PFSK-1 (cell line): ENCODE measurements at regions not wholly inside any gene's neighbourhood (a gene's known extent, or its start where the extent isn't known, plus 50 kb on each side); places are given as distances from the start of the nearest gene placed in this dataset.

Experiments
- FOXP2 ChIP-seq: optimal IDR thresholded peaks from 2 replicates; pipeline ENCODE3; 2011; ENCODE audit warnings: borderline replicate concordance, control low read depth, inconsistent platforms; ENCODE audit not compliant: insufficient read depth; ENCODE audit errors: extremely low read length, extremely low read depth
- POLR2AphosphoS5 ChIP-seq: IDR thresholded peaks from 2 replicates; pipeline ENCODE4 v1.6.1; 2012; ENCODE audit warnings: low read depth, mild to moderate bottlenecking, control low read depth, low read length, moderate library complexity
- SIN3A ChIP-seq: IDR thresholded peaks from 2 replicates; pipeline ENCODE4 v1.6.1; 2012; ENCODE audit warnings: mild to moderate bottlenecking, low read length, moderate library complexity, borderline replicate concordance; ENCODE audit not compliant: insufficient read depth
- TAF1 ChIP-seq: IDR thresholded peaks from 2 replicates; pipeline ENCODE4 v1.6.1; 2012; ENCODE audit warnings: low read length, control low read depth, borderline replicate concordance; ENCODE audit not compliant: insufficient read depth
- TF ChIP-seq, protein P1 (sequence below), 2 experiments: IDR thresholded peaks; 2 replicates each; pipeline versions ENCODE4 v1.6.1 to v1.8.0; 2011 to 2012; ENCODE audit warnings: low read depth in 2 of 2, low read length in 2 of 2, control low read depth in 1 of 2, inconsistent platforms in 1 of 2, mild to moderate bottlenecking in 1 of 2, moderate library complexity in 1 of 2; ENCODE audit not compliant: insufficient read depth in 1 of 2

DNA sequence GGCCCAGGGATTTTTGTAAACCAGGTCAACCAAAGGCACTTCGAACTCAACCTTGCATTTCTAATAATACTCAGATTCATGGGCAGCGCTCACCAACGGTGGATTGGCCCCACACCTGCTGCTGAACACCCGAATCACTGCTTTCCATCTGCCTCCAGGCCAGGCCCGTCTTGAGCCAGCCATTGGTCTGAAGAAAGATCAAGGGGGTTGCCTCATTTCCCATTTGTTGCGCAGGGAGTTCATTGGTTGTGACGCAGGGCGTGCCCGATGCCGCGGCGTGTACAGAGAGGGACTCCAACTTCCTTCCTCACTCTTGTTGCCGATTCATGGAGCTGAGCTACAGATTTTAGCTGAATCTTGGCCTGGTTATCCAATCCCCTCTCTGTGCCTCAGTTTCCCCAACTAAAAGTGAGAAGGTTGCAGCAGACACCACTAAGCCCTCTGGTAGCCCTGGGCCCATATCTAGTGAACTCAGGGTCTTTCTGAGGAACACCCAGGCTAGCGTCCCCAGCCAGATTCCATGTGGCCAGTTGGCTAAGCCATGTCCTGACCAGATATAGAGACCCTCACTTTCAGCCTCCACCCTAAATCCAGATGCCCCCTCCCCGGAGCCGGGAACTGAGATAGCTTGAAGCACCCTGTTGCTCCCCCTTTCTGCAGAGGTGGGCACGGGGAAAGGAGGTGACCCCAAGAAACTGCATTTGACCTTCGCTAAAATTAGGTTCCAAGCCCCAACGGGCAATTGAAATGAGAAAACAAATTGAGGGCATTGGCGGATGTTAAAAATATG, 60.9 kb upstream of the HPCAL1 start:
- no peak for TF ChIP-seq POLR2AphosphoS5
- TF ChIP-seq TAF1: no peak
- TF ChIP-seq SIN3A: no peak
- TF ChIP-seq, protein P1, sequence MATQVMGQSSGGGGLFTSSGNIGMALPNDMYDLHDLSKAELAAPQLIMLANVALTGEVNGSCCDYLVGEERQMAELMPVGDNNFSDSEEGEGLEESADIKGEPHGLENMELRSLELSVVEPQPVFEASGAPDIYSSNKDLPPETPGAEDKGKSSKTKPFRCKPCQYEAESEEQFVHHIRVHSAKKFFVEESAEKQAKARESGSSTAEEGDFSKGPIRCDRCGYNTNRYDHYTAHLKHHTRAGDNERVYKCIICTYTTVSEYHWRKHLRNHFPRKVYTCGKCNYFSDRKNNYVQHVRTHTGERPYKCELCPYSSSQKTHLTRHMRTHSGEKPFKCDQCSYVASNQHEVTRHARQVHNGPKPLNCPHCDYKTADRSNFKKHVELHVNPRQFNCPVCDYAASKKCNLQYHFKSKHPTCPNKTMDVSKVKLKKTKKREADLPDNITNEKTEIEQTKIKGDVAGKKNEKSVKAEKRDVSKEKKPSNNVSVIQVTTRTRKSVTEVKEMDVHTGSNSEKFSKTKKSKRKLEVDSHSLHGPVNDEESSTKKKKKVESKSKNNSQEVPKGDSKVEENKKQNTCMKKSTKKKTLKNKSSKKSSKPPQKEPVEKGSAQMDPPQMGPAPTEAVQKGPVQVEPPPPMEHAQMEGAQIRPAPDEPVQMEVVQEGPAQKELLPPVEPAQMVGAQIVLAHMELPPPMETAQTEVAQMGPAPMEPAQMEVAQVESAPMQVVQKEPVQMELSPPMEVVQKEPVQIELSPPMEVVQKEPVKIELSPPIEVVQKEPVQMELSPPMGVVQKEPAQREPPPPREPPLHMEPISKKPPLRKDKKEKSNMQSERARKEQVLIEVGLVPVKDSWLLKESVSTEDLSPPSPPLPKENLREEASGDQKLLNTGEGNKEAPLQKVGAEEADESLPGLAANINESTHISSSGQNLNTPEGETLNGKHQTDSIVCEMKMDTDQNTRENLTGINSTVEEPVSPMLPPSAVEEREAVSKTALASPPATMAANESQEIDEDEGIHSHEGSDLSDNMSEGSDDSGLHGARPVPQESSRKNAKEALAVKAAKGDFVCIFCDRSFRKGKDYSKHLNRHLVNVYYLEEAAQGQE (IDR thresholded peaks at IDR 0.05; ENCODE audit: insufficient read depth in 1 of 2, low read depth in 2 of 2, low read length in 2 of 2): no peak
- TF ChIP-seq FOXP2: no peak

DNA sequence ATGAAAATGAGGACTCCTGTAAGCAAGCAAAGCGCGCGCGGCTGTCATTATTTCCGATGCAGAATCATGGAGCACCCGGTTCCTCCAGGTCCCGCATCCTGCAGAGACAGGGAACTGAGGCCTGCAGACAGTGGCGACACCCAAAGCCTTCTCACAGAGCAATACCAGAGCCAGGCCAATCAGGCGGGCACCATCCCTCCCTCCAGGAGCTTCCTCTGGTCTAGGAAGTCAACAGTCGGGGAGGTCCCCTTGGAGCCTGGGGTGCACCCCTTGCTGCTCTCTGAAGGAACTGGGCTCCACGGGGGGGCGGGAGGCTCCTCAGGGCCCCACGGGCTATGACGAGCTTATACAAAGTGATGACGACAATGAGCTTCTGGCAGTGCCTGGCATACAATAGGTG, 60.3 kb upstream of the HPCAL1 start:
- TF ChIP-seq TAF1 (no peak), POLR2AphosphoS5 (no peak), FOXP2 (no peak), SIN3A (no peak)
- TF ChIP-seq, protein P1 (IDR thresholded peaks at IDR 0.05; ENCODE audit: insufficient read depth in 1 of 2, low read depth in 2 of 2, low read length in 2 of 2): no peak

DNA sequence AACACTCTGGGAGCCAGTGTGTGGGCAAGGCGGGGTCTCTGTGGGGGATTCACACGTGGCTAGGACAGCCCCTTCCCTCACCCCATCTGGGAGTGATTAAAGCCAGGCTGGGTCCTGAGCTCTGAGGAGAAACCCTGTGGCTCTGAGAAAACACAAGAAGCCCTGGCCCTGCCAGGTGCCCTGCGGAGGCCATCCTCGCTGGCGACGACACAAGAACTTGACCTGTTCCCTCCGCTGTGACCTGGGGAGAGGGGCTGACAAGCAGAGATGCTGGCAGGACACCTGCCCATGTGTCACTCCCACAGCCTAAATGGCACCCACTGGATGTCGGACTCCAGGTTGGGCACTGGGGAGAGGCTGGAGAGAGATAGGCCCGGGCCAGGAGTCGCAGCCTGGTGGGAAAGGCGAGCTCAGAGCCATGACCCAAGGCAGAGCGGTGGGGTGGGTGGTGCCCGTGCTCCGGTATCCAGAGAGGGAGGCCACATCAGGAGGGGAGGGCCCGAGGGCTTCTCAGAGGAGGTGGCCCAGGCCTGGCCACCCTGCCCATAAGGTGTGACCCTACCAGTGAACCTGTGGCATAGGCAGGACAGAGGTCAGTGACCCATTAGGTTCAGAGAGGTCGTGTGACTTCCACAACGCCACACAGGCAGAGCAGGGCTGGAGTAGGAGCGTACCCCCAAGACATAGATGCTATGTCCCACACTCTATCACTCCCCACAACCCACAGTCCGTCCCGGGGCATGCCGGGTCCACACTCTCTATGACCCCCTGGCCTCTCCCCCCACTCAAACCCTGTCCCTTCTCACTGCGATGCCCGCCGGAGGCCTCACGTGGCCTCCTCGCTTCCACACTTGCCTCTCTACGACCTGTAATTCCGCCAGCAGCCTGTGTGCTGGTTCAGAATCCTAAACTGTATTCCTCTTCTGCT, 59.4 kb upstream of the HPCAL1 start:
- TF ChIP-seq TAF1 (no peak), FOXP2 (no peak), POLR2AphosphoS5 (no peak), SIN3A (no peak)
- TF ChIP-seq, protein P1 (IDR thresholded peaks at IDR 0.05; ENCODE audit: insufficient read depth in 1 of 2, low read depth in 2 of 2, low read length in 2 of 2): no peak

GRCh38 chr2:10243926-10244270, 58.8 kb upstream of the HPCAL1 start:
- TF ChIP-seq SIN3A (no peak), FOXP2 (no peak), POLR2AphosphoS5 (no peak), TAF1 (no peak)

- TF ChIP-seq SIN3A: no peak
- TF ChIP-seq FOXP2: no peak
- TF ChIP-seq, protein P1 (IDR thresholded peaks at IDR 0.05; ENCODE audit: insufficient read depth in 1 of 2, low read depth in 2 of 2, low read length in 2 of 2): no peak
- no peak for TF ChIP-seq POLR2AphosphoS5
- TF ChIP-seq TAF1: no peak
Measured at GRCh38 chr2:10245021-10245420, 57.7 kb upstream of the HPCAL1 start.
